ENCODE measurements at regions not wholly inside any gene's neighbourhood (a gene's known extent, or its start where the extent isn't known, plus 50 kb on each side); places are given as distances from the start of the nearest gene placed in this dataset.

GRCh38 chr4:184322328-184323025 is 104.8 kb upstream of the ENPP6 start:
- H3K4me3 ChIP-seq: no peak overlapping the region
- no peaks in the 10 kb centered on the region for H3K9me3 ChIP-seq (ENCODE audit: low read depth)
- 91 to 94% methylated on average over 2 of the region's 2 CpGs for WGBS, 2 experiments (ENCODE audit: low coverage in 1 of 2, low lambda C conversion rate in 2 of 2, missing lambda C conversion rate in 2 of 2)
- no peak for DNase-seq
- in situ Hi-C loops (cut with MboI): no loop called here
- no peaks in the 10 kb centered on the region for H3F3A ChIP-seq (ENCODE audit: insufficient read depth)
- H3K36me3 ChIP-seq (ENCODE audit: low read depth): no peaks in the 10 kb centered on the region
- H3K27ac ChIP-seq: no peak overlapping the region
- no peak overlapping the region for H2AFZ ChIP-seq
- H3K4me2 ChIP-seq (ENCODE audit: unreplicated experiment): no peak overlapping the region
- peaks cover 8% of the 10 kb centered on the region; the same call in 1 of the 2 replicates for H3K27me3 ChIP-seq (replicated peaks; ENCODE audit: insufficient read depth)
- no peaks in the 10 kb centered on the region for H3K4me1 ChIP-seq (ENCODE audit: insufficient read depth)
- no peaks in the 10 kb centered on the region for H4K20me1 ChIP-seq (ENCODE audit: insufficient read depth)
- no peaks in the 10 kb centered on the region for H3K79me2 ChIP-seq (ENCODE audit: insufficient read depth)
- no peak overlapping the region for H3K9ac ChIP-seq
- no peaks in the 10 kb centered on the region for H3K9me2 ChIP-seq (ENCODE audit: insufficient read depth)
- no peak for TF ChIP-seq EZH2 (IDR thresholded peaks at IDR 0.05; ENCODE audit: insufficient read depth, poor library complexity, severe bottlenecking)

GRCh38 chr4:184320631-184321030 is 103.0 kb upstream of the ENPP6 start:
- no peaks in the 10 kb centered on the region for H3K27me3 ChIP-seq (replicated peaks; ENCODE audit: insufficient read depth)
- no peaks in the 10 kb centered on the region for H3K9me2 ChIP-seq (ENCODE audit: insufficient read depth)
- no peak overlapping the region for H3K4me3 ChIP-seq
- no peak overlapping the region for H3K9ac ChIP-seq
- H3K79me2 ChIP-seq (ENCODE audit: insufficient read depth): no peaks in the 10 kb centered on the region
- in situ Hi-C loops (cut with MboI): no loop called here
- H3F3A ChIP-seq (ENCODE audit: insufficient read depth): no peaks in the 10 kb centered on the region
- no peak overlapping the region for H2AFZ ChIP-seq
- no peaks in the 10 kb centered on the region for H4K20me1 ChIP-seq (ENCODE audit: insufficient read depth)
- WGBS, 2 experiments (ENCODE audit: low coverage in 1 of 2, low lambda C conversion rate in 2 of 2, missing lambda C conversion rate in 2 of 2): 44% methylated on average over 8 of the region's 8 CpGs
- H3K27ac ChIP-seq: no peak overlapping the region
- H3K4me2 ChIP-seq (ENCODE audit: unreplicated experiment): no peak overlapping the region
- H3K9me3 ChIP-seq (ENCODE audit: low read depth): no peaks in the 10 kb centered on the region
- no peaks in the 10 kb centered on the region for H3K4me1 ChIP-seq (ENCODE audit: insufficient read depth)
- no peak for DNase-seq
- no peaks in the 10 kb centered on the region for H3K36me3 ChIP-seq (ENCODE audit: low read depth)
- no peak for TF ChIP-seq EZH2 (IDR thresholded peaks at IDR 0.05; ENCODE audit: insufficient read depth, poor library complexity, severe bottlenecking)
- TF ChIP-seq EZH2phosphoT487 (IDR thresholded peaks at IDR 0.05; ENCODE audit: insufficient read depth, low read depth): no peak

- H3K4me3 ChIP-seq: no peak overlapping the region
- H3F3A ChIP-seq (ENCODE audit: insufficient read depth): no peaks in the 10 kb centered on the region
- TF ChIP-seq EZH2 (IDR thresholded peaks at IDR 0.05; ENCODE audit: insufficient read depth, poor library complexity, severe bottlenecking): no peak
- no peak for TF ChIP-seq EZH2phosphoT487 (IDR thresholded peaks at IDR 0.05; ENCODE audit: insufficient read depth, low read depth)
- no peak overlapping the region for H2AFZ ChIP-seq
- no peak overlapping the region for H3K9ac ChIP-seq
- DNase-seq: no peak
- no peaks in the 10 kb centered on the region for H3K36me3 ChIP-seq (ENCODE audit: low read depth)
- WGBS, 2 experiments (ENCODE audit: low coverage in 1 of 2, low lambda C conversion rate in 2 of 2, missing lambda C conversion rate in 2 of 2): 74 to 77% methylated on average over 8 of the region's 8 CpGs
- H3K79me2 ChIP-seq (ENCODE audit: insufficient read depth): no peaks in the 10 kb centered on the region
- in situ Hi-C loops (cut with MboI): no loop called here
- no peak overlapping the region for H3K4me2 ChIP-seq (ENCODE audit: unreplicated experiment)
- no peaks in the 10 kb centered on the region for H3K4me1 ChIP-seq (ENCODE audit: insufficient read depth)
- H3K9me2 ChIP-seq (ENCODE audit: insufficient read depth): no peaks in the 10 kb centered on the region
- H4K20me1 ChIP-seq (ENCODE audit: insufficient read depth): no peaks in the 10 kb centered on the region
- H3K27me3 ChIP-seq (replicated peaks; ENCODE audit: insufficient read depth): no peaks in the 10 kb centered on the region
- no peaks in the 10 kb centered on the region for H3K9me3 ChIP-seq (ENCODE audit: low read depth)
- H3K27ac ChIP-seq: no peak overlapping the region
These were observed 101.2 kb upstream of the ENPP6 start for GRCh38 chr4:184318852-184319251.

GRCh38 chr4:184317234-184317918 is 99.7 kb upstream of the ENPP6 start:
- no peak for DNase-seq
- TF ChIP-seq EZH2 (IDR thresholded peaks at IDR 0.05; ENCODE audit: insufficient read depth, poor library complexity, severe bottlenecking) (no peak), EZH2phosphoT487 (IDR thresholded peaks at IDR 0.05; ENCODE audit: insufficient read depth, low read depth) (no peak)

More at GRCh38 chr4:184317234-184317918, 99.7 kb upstream of the ENPP6 start:
- no peaks in the 10 kb centered on the region for H3F3A ChIP-seq (ENCODE audit: insufficient read depth)
- H2AFZ ChIP-seq: no peak overlapping the region
- H3K27ac ChIP-seq: no peak overlapping the region
- H3K4me2 ChIP-seq (ENCODE audit: unreplicated experiment): no peak overlapping the region
- no peak overlapping the region for H3K9ac ChIP-seq
- no peaks in the 10 kb centered on the region for H3K79me2 ChIP-seq (ENCODE audit: insufficient read depth)
- no peak overlapping the region for H3K4me3 ChIP-seq
- WGBS, 2 experiments (ENCODE audit: low coverage in 1 of 2, low lambda C conversion rate in 2 of 2, missing lambda C conversion rate in 2 of 2): 74 to 75% methylated on average over 12 to 14 of the region's 14 CpGs
- no peaks in the 10 kb centered on the region for H3K4me1 ChIP-seq (ENCODE audit: insufficient read depth)
- no peaks in the 10 kb centered on the region for H4K20me1 ChIP-seq (ENCODE audit: insufficient read depth)
- H3K36me3 ChIP-seq (ENCODE audit: low read depth): no peaks in the 10 kb centered on the region
- no peaks in the 10 kb centered on the region for H3K9me2 ChIP-seq (ENCODE audit: insufficient read depth)
- H3K9me3 ChIP-seq (ENCODE audit: low read depth): no peaks in the 10 kb centered on the region
- H3K27me3 ChIP-seq (replicated peaks; ENCODE audit: insufficient read depth): no peaks in the 10 kb centered on the region
- in situ Hi-C loops (cut with MboI): no loop called here

All from GM23248 (cell line).